ENCODE measurements at regions not wholly inside any gene's neighbourhood (a gene's known extent, or its start where the extent isn't known, plus 50 kb on each side); places are given as distances from the start of the nearest gene placed in this dataset.
A peak's percentile ranks its signal among the peaks of the same experiment; 100 is the strongest.

DNA sequence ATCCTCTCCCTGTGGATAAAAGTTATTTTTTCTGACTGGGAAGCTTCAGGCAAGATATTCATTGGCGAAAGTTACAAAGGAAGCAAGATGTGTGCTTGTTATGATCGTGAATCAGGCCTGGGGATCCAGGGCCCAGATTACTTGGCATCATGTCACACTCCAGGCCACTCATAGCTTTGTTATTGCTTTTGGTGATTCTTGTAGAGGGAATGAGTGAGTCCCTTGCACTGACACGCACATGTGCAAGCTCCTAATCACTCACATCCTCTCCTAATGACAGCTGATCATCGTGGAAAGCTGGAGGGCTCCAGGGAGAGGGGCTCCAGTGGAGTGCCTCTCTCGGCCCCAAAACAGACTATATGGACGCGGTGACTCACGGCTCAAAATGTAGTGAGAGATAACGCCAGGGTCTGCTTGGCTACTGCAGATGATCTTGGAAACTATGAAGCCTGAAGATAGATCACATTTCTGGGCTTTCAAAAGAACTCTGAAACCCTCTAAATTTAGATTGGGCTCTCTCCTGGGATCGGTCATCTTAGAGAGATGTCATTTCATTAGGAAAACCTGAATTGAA, 481.1 kb upstream of the USP24 start:
- no peak for DNase-seq

DNA sequence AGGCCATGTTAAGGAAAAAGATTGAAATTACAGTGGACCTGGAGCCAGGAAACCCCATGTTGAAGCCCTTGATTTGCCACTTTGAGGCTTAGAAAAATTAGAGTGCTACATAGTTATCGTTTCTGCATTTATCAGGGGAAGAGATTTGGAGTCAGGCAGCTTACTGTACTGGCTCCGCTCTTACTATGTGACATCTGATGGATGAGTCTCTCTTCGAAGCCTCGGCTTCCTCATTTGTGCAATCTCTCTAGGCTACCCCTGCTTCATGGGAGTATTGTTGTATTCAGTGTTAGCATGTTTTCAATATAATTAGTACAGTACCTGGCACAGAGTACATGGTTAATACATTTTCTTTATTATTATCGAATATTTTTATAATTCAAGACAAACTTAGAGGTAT, 480.4 kb upstream of the USP24 start:
- DNase-seq, result no peak

DNA sequence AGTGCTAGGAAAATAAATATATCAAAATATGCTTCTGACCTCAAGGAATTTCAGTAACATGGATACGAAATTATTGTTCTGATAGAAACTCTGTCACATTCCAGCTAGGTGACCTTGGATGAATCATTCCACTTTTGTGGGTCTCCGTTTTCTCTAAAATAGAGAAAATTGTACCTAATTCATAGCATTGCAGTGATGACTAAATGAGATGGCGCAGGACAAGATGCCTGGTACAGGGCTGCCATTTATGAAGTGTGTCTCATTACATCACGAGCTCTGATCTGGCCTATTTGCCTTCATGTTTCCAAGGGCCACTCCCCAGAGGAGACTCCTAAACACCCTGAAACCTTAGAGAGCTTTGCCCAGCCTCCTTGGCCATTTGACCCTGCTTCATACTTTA, 480.0 kb upstream of the USP24 start:
- DNase-seq, result no peak

DNA sequence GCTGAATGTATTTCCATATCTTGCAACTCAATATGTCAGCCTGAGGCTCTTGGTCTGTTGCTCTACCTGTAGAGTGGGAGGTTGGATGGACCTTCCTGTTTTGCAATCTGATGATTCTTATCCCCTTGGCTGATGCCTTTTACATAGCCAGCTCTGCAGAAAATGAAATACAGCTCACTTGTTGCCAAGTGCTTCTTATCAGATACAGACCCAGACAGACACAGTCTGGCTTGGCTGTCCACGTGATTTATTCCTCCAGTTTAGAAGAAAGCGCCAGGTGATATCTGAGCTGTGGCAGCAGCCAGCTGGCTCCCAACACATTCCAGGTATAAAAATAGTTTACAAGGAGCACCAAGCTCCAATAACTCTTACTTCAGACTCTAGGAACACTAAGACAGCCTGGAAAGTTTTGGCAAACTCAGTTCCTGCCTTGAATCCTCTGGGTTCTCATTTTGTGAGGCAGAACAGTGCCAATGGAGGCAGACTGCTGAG, 479.2 kb upstream of the USP24 start:
- peak; percentile 74 for DNase-seq

DNA sequence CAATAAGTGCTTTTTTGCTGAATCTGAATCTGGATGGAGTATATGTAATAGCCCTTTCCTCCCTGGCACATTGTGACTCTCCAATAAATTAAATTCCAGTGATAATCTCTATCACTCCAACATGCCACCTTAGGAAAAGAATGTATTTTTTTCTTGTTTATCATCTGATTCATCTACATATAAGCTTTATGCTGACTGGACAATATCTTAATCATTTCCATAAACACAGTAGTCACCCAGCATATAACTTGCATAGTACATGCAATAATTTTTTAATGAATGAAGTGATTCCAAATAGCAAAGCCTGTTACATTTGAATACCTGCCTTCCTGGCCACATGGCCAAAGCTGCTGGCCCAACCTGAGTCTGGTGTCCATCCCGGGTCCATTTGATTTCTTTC, 477.6 kb upstream of the USP24 start:
- no peak for DNase-seq

DNA sequence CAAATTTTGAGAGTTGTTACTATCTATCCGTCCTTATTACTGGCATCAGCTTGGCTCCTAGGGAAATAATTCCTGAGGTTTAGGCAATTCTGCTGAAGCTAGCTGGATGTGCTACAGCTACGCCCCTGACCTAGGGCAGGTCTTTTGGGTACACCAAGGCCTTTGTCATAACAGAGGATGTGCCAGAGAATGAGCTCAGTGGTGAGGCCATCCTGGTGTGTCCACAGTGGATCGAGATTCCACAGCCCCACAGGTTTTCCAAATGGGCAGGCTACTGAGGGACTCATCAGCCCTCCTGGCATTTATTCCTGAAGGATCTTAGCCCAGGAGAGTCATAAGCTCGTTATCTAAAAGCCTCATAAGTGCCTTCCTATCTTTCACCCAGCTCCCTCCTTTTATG, 475.2 kb upstream of the USP24 start:
- no peak for DNase-seq

DNA sequence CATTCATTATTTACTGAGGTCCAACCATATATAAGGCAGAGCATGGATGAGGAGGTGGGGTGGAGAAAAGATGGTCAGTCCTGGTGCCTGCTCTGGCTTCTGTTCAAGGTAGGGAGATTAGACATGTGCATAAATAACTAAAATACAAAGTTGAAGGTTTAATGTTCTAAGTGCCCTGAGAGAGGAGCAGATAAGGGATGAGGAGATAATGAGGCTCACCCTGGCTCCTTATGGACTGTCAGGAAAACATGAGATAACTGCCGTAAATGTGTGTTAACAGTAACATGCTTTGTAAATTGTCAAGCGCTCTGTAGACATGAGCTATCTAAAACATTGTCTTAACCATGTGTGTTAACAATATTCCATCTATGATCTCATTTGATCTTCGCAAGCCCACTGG, 474.6 kb upstream of the USP24 start:
- no peak for DNase-seq

DNA sequence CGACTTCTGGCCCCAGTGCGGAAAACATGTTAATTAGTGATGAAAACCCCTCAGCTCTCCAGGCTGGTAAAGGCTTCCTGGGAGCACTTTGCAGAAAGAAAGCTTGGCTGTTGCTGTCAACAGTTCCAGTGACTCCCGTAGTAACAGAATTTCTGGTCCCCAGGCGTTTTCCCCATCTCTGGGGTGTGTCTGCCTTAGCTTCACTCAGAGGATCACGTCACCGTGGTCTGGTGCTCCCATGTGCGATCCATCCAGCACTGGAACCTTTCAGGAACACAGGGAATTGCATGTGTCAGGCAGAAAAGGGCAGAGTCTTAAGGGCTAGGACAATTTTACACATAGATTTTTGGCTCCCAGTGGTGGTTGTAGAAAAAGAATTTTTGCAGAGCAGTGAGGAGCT, 470.4 kb upstream of the USP24 start:
- DNase-seq, result no peak

DNA sequence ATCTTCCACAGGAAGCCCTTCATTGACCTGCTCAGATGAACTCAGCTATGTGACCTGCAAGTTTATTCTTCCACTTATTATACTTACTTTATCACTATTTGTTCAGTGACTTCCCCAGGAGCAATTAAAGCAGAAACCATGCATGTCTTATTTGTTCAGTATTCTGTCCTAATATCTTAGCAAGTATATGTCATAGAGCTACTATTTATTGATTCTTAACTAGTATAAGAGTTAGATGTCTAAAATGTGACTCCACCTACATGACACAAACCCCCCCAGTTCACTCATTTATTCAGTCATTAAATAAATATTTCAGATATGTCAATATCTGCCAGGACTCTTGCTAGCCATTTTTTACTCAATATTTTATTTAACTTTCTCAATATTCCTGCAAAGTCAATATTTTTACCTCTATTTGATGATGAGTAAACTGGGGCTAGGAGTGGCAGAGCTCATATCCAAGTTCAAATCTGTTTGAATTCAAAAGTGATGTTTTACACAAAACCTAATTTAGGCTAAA, 469.0 kb upstream of the USP24 start:
- no peak for DNase-seq

DNA sequence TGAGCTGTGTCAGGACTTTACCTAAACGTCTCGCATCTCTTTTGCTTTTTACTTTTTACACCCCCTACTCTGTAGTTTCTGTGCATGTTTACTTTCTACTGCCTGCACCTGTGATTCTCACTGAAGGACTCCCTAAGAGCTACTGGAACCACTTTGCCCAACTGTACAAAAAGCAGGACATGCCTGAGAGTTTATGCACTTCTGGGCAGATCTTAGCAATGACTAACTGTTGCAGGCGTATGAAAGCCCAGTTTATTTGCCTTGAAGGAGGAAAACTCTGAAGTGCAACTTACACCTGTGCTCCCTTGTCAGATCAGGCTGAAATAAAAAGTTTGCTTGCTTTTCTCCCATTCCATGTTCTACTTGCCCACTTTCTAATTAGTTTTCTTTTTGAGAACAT, 467.0 kb upstream of the USP24 start:
- DNase-seq, result no peak

DNA sequence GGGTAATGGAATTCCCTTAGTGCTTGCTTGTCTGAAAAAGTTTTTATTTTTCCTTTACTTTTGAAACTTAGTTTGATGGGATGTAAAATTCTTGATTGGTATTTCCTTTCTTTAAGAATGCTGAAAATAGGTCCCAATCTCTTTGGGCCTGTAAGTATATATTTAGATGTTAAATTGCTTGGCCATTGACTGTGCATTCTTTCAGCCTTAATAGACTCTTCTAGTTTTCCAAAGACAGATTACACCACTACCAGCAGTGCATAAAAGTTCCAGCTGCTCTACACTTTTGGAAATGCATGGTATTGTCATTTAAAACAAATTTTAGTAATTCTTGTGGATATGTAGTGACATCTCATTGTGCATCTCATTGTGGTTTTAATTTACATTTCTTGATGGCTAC, 464.8 kb upstream of the USP24 start:
- no peak for DNase-seq

DNA sequence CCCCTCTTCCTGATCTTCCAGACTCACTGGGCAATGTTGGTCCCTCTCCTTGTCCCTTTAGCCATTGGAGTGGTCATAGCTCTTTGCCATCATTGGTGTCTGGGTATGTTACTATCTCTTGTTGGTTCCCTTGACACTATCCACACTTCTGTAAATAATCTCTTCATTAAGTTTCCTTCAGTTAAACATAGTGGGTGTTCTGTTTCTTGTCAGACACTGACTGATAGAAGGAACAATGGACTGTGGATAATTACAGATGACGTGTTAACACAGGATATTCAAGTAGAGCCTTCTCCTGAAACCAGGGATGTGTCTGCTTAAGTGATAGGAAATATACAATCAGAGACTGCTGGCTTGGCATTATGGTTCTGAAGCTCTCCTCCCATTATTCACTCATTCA, 458.3 kb upstream of the USP24 start:
- no peak for DNase-seq

DNA sequence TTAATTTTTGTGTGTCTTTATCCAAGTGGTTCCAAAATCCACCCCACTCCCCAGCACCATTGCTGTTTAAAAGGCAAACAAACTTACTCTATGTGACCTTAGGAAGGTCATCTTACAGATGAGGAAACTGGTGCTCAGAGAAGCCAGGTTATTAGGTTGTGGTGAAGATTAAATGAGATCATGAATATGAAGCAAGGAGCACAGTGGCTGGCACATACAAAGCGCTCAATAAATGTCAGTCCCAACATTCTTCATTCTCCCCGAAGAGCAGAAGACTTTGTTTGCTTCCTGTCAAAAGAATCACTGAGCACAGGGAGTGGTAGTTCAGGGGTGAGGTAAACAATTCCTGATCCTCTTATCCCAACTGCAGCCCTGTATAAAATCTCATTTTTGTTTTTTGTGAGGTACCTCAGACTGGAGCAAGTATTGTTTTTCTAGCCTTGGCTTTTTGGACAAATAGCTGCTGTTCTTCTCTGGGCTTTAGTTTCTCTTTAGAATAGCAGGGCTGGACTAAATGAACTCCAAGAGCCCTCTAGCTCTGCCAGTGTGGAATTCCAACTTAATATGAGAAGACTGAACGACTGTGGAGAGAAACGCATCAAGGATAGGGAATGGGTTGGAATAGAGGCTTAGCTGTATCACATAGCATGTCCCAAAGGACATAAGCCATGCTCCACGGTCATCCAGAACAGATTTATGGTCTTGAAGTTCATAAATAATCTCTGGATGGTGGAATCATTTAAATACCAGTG, 455.3 kb upstream of the USP24 start:
- DNase-seq, result no peak

DNA sequence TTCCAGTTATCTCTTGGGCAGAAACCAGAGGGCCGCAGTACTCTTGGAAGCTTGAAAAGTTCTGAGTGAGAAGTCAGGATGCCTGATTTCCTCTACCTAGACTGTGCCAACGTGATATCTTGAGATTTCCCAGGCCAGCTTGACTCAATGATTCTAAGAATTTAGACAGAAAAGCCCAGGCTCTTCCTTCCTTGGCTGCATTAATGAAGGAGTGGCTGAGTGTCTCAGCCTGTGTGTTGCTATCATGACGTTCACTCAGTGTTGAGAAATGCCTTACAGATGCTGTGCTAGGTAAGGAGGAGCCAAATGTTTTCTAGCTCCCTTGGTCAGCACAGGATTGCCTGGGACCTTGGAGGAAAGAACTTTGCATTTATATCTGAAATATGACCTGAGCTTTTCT, 454.1 kb upstream of the USP24 start:
- DNase-seq, result no peak

DNA sequence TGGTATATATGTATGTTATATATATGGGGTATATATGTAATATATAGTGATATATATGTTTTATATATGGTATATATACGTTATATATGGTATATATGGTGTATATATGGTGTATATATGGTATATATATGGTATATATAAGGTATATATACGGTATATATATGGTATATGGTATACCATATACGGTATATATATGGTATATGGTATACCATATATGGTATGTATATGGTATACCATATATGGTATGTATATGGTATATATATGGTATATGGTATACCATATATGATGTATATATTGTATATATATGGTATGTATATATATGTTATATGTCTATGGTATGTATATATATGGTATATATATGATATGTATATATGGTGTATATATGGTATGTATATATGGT, 447.7 kb upstream of the USP24 start:
- no peak for DNase-seq

DNA sequence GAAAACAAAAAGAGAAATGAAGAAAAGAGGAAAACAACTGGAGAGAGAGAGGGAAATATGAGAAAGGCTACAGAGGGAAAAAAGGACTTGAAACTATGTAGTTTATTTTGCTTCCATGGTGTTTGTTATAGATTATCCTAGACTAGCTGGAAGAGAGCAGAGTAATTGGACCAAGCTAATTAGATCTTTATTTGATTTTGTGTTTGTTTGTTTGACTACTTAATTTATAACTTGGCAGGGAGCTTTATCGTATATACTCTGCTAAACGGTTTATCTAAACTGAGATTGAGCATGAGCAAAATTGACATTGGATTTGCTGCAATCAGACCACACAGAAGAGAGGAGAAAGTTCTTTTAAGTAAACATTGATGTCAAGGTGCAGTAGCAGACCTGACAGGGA, 443.8 kb upstream of the USP24 start:
- DNase-seq, result no peak

DNA sequence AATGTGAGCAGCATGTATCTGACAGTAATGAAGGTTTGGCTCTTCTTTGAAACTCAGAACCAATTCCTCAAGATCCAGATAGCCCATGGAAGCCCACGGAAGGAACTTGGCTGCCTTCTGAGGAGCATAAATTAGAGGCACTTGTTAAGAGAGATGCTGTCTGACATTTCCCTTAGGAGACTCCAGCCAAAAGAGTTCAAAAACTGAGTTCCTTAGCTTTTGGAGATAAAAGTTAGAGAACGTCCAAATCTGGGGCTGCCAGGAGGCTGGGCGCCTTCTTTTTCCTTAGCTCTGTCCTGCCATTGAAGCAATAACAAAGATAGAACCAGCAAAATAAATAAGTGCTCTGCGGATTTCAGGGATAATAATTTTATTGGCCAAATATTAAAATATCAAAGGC, 439.6 kb upstream of the USP24 start:
- no peak for DNase-seq

DNA sequence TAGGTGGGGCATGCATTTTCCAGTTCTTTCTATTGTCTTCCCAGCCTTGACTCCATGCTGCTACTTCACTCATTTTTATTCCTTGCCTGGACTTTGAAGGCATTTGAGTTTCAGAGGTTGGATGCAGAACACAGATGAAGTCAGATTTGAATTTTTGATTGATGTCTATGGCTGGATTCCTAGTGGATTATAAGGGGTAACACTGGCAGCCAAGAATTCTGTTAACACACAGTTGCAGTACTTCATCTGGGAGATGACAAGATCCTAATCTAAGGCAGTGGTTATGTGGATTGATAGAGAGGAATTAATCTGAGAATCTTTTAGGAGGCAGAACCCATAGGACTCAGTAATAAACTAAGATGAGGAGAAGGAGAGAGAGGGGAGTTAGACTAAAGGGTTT, 439.0 kb upstream of the USP24 start:
- no peak for DNase-seq

DNA sequence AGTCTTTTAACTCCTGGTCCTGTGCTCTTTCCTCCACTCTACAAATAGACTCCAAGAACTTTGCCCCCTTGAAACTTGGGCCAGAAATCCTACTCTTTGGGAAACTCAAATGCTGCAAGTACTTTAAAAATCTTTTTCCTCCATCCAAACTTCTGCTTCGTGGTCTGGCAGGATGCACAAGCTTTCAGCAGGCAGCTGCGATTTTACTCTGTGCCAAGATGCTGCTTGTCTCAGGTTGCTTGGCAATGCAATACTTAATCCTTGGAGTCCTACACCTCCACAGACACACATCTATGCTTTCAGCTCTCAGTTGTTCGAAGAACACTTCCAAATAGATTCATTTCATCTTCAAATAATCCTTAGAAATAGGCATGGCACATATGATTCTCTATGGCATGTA, 435.3 kb upstream of the USP24 start:
- DNase-seq, result no peak

DNA sequence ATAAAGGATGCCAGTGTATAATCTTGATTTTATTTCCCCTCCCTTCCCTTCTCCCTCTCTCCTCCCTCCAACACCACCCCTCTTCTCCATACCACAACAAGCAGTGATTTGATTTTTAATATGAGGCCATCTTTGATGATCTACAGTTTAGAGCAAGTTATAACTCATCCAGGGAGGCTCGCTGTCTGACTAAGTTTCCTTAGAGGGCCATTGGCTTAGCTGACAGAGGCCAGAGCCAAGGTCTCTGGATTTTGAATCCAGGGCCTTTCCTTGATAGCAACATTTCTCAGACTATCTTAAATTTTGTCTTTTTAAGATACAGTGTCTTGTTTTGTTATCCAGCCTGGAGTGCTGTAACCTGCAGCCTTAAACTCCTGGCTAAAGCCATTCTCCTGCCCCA, 431.0 kb upstream of the USP24 start:
- DNase-seq, result no peak

DNA sequence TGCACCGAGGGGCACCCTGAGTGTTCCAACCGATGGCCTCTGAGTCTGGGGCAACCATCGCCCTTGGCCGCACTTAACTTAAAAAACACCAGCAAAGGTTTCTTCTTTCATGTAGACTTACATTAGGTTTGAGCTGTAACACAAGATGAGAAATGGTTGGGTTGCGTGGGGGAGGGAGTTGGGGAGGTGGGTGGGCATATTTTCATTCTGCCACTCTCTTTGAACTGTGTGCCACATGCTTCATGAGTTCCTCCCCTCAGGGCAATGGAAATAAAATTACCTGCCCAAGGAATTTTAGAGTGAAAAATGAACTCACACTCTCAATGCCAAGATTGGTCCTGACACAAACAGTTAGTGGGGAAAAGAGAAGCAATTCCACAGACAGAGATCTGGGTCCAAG, 430.1 kb upstream of the USP24 start:
- no peak for DNase-seq

DNA sequence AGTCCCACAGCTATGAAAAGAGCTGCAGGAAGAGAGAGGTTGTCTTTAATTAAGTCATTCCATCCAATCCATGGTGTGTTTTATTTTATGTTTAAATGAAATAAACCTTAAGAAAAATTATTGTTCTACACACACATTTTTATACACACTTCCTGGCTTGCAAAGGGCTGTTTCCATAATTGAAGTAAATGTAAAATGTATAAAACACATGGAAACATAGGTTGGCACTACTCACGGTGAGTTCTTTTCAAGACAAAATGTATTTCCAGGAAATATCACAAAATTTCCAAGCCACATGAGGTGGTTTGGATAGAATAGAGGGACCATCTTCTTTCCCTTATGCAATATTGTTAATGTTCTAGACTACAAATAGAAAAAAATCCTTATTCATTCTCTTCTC, 426.8 kb upstream of the USP24 start:
- no peak for DNase-seq

DNA sequence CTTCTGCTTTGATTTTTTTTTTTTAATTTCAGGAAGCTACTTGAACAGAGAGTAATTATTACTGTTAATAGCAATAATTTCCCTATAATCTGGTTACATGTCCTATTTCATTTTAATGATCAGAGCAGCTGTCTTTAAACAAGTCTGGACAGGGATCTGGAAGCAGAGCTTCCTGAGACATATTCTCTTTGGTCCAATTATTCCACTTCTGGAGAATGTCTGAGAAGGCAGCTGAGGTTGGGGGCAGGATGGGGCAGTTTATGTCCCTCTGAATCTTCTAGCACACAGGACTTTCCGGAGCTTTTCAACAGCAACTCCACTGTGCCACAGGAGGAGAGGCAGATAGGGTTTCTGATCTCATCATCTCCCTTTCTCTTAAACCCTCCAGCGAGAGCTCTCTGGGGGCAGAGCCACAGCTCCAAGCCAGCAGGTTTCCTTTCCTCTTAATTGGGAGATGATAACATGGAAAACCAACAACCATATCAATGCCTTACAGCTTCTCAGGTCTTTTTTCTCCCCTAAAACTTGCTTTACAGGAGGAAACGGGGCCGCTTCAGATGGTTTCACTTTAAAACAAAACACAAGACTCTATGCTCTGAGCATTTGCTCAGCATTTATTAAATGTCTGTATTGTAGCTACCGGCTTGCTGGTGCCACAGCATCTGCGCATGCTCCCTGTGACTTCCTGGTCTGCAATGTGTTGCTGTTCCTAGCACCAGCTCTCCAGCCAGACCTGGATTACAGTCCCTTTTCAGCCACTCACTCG, 425.7 kb upstream of the USP24 start:
- DNase-seq, result no peak

DNA sequence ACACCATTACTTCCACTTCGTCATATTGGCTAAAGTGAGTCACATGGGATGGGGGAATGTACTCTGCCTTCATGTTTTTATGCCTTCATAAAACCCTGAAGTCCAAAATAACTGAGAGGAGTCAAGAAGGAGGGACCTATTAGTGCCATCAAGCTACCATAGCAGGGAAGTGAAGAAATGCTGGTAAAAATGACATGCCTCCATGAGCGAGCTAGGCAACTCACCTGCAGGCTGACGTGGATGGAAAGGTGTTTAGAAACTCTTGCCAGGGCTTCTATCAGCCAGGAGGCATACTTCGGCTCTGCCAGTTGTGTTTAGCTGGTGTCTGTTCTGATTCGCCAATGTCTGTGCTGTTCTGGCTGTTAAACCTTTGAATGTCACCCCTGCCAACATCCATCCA, 424.4 kb upstream of the USP24 start:
- no peak for DNase-seq
